Limb (tissue), 2 donors: ENCODE measurements at regions not wholly inside any gene's neighbourhood (a gene's known extent, or its start where the extent isn't known, plus 50 kb on each side); places are given as distances from the start of the nearest gene placed in this dataset.
A peak's percentile ranks its signal among the peaks of the same experiment; 100 is the strongest.

ENCODE experiments used
- DNase-seq, 2 donors: peaks; one replicate each; pipeline ENCODE4 v3.0.0-alpha.2; 2016; ENCODE audit errors: extremely low spot score in 2 of 2

DNA sequence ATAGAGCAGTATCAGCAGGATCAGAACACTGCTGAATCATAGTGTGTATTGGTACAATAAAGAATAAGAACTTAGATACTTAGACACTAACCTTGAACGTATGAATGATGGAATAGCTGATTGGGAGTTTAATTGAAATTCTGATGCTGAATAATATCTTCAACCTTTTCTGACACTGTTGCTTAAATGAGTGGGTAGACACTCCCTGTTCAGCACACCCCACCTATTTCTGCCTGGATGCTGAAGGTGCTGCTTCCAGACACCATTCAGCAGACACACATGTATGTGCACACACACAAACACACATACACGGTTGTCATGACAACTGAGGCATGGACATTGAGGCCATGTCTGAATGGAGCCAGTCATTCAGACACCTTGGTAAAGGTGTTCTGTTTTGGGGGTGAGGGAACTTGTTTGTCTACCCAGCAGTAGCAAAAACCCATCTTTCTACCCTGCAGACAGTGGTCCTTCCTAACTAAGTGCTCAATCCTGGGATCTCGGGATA is 54.3 kb downstream of the TMEM215 start:
- no peak for DNase-seq

DNA sequence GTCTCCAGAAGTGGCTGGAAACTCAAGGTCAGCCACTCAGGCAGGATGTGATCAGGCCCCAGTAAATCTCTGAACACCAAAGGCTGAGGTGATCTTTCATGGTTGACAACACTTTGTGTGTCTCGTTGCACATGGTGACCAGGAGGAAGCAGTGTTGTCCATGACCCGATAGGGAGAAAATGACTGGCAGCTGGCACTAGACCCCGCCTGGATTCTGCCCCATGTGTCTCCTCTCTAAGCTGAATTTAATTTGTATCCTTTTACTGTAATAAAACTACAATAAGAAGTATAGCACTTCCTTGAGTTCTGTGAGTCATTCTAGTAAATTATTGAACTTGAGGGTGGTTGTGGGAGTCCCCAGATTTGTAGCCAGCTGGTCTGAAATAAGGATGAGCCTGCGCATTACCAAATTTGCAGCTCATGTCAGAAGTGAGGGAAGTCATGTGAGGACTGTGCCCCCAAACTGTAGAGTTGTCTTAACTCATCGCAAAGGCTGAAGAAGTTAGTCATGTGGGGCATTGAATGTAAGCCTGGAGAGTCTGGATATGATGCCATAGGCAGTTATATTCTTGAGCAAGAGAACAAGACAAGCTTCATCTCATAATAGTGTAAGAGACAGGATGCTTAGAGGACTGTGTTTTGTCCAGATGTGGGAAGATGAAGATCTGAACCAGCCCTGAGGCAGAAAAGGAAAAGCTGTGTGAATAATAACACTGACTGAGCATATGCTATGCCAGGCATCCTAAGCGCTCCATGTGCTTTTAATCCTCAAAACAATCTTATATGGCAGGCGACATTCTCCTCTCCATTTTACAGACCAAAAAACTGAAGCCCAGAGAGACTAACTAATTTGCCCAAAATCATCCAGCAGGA is 55.9 kb downstream of the TMEM215 start:
- no peak for DNase-seq

DNA sequence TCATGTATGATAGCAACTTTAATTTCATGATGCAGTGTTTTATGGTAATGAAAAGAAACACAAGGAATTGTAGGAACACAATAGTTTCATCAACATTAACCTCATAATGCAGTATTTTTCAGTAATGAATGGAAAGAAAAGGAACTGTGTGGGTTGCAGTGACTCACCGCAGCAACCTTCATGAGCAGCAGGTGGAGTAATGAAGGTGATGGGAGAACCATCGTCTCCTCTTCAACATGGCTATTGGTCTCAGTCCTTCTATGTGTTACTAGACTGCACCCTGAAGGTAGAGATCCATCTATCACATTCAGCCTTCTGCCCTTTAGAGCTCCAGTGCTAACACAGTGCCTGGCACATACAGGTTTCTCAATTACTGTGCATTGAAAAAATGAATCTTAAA is 58.0 kb downstream of the TMEM215 start:
- no peak for DNase-seq

DNA sequence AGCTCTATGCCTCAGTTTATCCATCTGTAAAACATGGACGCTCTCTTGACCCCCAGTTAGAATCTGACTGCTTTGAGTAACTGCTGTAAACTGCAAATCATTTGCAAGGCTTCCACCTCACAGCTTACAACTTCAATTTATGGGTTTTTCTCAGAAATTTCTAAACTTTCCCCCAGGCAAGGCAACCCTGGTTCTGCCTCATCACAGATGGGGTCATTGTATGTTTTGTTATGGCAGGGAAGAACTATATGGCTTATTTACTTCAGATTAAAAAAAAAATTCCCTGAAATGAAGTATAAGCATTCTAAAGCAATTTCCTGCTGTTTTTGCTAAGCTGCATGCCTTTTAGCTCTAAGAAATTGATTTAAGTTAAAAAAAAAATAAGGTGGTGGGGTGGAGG is 60.0 kb downstream of the TMEM215 start:
- DNase-seq: no peak

DNA sequence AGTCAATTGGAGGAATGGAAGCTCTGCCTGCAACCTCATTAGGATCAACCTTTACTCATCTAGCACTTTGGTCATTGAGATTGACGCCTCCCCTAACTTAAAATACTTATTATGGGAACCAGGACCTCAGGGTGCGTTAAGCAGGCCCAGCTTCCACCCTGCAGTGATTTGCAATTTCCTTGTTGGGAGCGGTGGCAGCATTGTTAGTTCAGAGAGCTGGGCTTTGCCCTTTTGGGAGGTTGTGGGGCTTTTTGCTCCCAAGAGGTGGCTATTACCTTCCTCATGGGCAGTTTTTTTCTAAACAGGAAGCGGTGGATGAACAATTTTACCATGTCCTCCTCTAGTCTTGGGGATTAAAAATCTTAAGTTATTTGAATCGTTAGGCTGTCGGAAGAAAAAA is 60.9 kb downstream of the TMEM215 start:
- DNase-seq: no peak

DNA sequence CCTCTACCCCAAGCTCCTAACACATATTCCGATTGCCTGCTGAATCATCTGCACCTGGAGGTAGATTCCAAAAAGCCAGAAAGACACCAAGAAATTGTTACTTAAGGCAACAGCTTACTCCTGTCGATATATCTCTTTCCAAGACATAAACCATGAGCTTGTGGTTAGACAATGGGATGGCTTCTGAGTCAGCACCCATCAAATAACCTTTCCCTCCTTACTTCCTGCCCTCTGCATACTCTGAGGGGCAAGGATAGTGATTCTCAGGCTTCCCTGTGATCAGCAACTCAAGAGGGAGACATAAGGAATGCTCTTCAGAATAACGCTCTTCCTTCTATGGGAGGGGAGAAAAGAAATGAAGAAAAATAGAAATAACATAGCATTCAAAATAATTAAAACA is 70.9 kb downstream of the TMEM215 start:
- DNase-seq: no peak

DNA sequence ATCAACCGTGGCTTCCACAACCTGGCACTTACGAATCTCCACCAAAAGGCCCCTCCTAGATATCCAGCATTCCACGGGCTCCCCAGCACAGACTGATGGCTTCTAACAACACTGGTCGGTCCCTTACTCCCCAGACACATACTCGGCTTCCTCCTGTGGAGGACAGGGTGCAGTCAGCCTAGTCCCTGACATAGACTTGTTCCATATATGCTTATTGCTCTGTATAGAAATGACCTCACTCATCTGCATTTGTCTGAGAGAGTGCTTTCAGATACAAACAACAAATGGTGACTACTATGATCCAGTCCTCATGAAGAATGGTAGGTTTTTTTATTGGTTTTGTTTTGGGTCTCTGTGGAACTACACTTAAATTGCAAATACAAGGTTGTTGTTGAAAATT is 72.4 kb downstream of the TMEM215 start:
- no peak for DNase-seq

DNA sequence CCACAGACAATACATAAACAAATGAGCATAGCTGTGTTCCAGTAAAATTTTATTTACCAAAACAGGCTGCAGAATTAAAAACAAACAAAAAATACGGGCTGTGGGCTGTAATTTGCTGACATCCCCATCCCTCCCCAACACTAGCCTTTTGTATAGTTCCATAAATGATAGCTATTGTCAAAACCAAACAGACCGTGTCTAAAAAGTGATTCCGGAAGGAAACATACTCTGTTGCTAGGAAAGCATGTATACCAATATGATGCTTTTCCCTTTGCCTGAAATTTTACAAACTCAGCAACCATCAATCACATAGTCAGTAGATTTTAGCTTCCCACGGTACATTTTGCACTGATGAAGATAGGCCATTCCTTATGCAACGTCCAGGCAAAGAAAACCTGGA is 80.0 kb downstream of the TMEM215 start:
- DNase-seq: no peak

DNA sequence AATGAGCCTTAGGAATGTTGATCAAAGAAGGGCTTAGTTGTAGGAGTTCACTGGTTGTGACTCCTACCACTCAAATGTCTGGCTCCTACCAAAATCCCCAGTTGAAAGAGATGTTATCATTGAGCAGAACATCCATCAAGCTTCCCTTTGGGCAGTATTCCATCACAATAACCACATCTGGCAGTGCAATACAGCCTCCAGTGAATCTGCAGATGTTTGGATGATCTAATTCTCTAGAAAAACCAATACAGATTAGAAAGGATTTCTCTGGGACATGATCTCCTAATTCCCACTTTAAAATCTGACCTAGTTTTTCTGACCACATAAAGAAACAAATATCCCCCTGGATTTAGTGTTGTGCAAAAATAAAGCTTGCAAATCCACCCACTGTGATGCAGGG is 81.6 kb downstream of the TMEM215 start:
- no peak for DNase-seq

DNA sequence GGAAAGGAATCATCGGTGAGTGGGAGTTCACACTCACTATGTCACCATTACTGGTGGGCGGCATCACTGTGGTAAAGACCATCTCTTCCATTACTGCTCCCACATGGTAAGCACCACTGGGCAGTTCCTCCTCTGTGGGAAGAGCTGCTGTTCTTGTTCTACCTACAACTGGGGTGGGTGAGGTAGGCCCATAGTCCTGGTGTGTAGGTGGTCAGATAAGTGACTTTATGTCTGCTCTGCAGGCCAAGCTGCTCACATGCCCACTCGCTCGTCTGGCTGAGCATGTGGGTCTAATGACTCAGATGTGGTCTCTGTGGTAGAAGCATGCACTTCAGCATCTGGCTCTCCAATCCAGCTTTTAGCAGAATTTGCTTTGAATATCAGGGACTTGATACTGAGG is 82.9 kb downstream of the TMEM215 start:
- DNase-seq: no peak

DNA sequence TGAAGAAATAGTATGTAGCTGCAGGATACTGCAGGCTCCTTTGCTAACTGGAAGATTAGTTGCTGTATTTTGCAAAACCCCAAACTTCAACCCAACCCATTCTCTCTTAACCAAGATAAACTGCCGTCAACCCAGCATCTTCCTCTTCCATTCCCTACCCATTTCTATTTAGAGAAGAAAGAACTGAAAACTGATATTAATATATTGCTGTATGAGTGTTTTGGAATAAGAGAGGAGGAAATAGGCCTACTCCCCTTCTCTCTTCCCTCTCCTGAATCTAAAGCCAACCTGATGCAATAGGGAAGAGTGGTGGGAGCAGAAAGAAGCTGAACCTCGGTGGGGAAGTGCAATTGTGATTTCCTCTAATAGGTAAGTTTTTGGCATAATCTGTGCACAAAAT is 83.7 kb downstream of the TMEM215 start:
- DNase-seq: no peak

DNA sequence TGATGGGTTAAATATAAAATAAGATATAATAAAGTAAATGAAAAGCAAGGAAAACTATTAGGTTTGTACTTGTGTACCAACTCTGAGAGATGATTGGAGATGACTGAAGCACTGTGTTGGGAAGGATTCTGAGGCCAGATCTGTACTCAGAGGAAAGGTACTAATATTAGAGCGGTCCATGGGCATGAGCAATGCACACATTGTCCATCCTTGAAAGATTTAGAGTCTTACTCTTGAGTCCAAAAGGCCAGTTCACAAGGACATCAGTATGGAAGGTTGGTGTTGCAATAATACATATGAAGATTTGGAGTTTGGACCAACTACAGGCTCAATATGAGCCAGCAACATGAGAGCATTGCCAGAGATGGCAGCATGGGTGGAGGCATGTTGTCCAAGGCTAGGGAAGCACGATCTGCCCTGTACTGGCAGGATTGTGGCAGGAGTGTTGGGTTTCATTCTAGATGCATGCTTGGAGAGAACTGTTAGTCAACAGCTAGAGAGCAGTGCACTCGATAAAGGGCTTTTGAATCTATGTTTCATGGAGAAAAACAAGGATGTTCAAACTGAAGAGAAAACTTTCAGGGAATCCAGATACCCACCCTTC is 84.4 kb downstream of the TMEM215 start:
- no peak for DNase-seq

DNA sequence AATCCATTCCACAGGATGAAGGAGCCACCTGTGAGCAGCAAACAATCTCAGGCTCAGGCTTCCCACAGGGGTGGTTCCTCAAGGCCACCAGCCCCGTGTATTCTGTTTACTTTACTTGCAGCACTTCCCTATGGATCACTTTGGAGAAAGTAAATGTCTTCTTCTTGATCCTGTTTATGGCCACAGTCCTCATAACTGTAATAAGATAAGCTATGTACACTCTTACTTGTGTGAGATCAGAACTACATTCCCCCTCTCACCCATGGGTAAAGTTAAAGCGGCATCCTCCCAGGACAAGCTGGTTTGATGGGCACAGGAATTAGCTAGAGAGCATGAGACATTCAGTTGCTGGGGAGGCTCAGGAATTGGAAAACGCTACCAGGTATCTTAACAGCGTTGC is 86.1 kb downstream of the TMEM215 start:
- no peak for DNase-seq

DNA sequence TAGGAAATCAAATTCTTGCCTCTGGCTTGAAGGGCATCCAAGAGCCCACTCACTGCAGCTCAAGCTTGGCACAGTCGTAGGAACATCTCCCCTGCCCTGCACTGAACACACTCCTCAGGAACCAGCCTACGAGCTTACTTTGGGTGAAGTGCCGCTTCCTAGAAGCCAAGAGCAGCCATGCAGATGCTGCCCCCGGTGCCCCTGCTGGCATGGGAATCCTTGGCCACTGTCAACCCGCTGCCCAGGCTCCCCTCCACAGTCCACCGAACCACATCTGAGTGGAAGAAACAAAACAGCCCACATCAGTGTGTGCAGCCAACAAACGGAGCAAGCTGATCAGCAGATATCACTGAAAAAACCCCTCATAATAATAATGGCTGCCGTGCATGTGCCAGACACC is 89.8 kb downstream of the TMEM215 start:
- no peak for DNase-seq

DNA sequence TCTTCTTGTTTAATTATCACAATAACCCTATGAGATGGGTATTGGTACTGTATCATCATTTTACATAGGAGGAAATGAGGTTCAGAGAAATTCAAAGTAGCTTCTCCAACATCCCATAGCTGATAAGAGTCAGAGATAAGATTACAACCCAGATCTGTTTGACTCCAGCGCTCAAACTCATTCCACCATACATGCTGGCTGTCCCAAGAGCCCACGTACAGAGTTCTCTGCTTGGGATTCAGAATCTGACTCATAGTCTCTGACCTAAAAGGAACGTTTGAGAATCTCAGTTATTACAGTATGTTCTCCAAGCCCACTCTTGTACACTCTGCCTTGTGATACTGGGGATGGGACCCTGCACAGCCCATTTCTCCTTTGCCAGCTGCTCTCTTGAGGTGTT is 90.2 kb downstream of the TMEM215 start:
- DNase-seq: no peak

DNA sequence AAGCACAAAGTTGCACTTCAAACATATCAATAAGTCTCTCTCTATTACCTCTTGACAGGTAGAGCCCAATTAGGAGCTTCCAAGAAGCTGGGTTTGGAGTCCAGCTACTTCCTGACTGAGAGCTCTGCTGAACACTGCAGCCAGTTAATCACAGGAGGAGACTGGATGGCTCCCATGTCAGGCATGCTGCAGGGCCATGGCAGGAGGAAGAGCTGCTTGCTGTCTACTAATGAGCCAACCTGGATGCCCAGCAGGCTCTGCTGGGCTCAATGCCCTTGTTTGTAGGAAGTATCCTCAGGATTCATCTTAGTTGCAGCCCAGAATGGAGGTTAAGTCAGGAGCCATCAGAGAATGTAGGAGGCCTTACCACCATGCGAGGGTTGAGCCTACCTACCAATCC is 91.9 kb downstream of the TMEM215 start:
- no peak for DNase-seq

DNA sequence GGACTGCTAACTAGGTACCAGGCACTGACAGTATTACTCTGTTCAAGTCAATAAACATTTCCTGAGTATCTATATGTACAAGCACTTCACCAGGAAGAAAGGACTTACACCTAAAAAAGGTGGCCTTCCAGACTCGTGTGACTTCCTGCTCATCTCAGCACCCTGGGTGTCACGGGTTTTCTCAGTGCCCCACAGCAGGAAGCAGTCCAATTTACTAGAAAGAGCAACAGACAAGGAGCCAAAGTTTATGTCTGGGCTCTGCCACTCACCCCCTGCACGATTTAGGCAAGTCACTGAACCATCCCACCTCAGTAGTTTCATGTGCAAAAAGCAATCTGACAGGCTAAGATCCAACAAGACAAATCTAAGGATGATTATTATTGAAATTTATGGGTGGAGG is 92.4 kb downstream of the TMEM215 start:
- no peak for DNase-seq

DNA sequence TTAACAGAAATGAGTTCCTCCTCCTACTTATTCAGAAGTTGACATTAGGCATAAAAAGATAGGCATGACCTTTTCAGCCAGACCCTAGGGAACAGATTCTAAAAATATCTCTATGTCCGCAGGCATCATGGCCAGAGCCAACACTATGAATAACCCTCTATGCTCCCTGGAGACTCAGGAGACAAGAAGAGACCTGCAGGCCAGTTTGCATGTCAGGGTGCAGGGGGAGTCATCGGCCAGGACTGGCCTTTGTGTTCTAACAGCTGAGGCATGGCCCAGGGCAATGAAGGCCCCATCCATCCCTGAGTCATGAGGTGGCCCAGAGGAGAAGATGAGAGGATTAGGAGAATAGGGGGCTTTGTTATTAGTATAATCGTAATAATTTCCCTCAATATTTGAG is 93.8 kb downstream of the TMEM215 start:
- DNase-seq: no peak

DNA sequence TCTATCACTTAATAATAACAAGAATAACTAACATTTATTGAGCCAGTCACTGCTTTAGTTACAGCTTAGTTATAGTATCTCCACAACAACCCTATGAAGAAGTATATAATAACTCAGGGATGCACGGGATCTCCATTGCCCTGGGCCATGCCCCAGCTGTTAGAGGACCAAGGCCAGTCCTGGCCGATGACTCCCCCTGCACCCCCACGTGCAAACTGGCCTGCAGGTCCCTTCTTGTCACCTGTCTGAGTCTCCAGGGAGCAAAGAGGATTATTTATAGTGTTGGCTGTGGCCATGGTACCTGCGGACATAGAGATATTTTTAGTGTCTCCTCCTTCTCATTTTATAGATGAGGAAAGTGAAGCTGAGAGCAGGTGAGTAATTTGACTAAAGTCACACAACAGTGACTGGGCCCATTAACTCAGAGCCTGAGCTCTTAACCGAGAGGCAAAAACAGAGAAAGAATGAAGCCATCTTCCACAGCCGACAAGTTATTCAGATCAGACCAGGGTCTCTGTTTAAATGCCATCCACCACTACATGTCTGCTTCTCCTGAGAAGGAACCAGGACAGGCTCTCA is 94.4 kb downstream of the TMEM215 start:
- DNase-seq: no peak

DNA sequence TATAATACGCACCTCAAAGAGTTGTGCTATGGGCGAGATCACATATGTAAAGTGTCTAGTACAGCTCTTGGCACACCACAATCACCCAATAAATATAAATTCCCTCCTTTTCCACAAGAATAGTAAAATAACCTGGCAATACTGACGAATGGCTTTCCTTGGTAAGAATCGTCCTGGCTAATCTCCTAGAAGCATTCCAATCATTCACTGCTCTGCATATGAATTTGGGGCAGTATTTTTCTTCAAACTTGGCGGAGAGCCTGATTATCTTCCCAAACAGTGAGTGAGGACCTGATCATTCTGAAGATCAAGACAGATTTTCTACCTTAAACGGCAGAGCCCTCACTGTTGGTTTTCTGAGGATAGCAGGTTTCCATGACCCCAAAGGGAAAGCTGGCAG is 96.0 kb downstream of the TMEM215 start:
- peak in 1 of 2 donors; percentile 24 for DNase-seq

DNA sequence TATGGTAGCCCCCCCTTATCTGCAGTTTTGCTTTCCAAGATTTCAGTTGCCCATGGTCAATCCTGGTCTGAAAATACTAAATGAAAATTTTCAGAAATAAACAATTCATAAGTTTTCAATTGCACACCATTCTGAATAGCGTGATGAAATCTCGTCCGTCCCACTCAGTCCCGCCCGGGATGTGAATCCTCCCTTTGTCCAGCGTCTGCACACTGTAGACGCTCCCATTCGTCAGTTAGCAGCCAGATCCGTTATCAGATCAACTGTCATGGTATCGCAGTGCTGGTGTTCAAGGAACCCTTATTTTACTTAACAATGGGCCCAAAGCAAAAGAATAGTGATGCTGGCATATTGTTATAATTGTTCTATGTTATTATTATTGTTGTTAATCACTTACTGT is 98.6 kb downstream of the TMEM215 start:
- no peak for DNase-seq

DNA sequence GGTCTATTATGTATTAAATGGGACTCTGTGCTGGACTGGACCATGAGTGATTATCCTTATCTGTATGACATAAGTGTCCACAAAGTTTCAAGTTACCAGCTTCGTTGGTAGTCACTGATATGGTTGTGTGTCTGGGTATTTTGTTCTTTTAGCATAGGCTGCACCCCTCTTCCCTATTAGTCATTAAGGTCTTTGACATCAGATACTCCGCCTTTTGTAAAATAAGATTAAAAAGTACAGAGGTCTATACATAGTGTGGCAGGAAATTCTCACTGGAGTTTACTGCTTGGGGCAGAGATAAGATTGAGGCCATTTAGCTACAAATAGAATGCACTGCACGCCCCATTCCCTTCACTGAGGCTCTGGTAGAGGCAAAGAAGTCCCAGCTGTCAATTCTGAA is 99.4 kb downstream of the TMEM215 start:
- no peak for DNase-seq

DNA sequence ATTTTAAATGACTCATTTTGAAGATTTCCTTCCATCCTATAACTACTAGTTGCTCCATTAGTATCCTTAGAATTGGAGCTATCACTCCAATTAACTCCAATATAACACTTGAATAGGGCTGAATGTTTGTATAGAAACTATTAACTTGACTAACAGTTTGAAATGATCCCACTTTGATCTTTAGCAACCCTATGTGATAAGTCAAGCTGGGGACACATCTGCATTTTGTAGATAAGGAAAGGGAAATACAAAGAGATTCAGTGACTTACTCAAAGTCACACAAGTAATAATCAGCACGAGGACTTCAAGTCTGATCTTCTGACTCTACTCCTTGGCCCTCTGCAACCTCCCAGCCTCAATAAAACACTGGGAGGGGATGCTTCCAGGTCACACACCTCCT is 101.1 kb downstream of the TMEM215 start:
- no peak for DNase-seq
